IPS-20b (cell line): ENCODE measurements at regions not wholly inside any gene's neighbourhood (a gene's known extent, or its start where the extent isn't known, plus 50 kb on each side); places are given as distances from the start of the nearest gene placed in this dataset.
A peak's percentile ranks its signal among the peaks of the same experiment; 100 is the strongest.

Experiments
- H3K27ac ChIP-seq: one replicate; pipeline ENCODE4 v1.5.1; 2013; ENCODE audit warnings: low read length
- H3K27me3 ChIP-seq: 2 replicates; pipeline ENCODE4 v1.6.1; 2013; ENCODE audit warnings: mild to moderate bottlenecking, low read length, inconsistent platforms; ENCODE audit not compliant: insufficient read depth
- H3K36me3 ChIP-seq: 2 replicates; pipeline ENCODE4 v1.6.1; 2013; ENCODE audit warnings: low read depth, mild to moderate bottlenecking, inconsistent platforms, low read length, moderate library complexity; ENCODE audit not compliant: insufficient read depth
- H3K4me1 ChIP-seq: 2 replicates; pipeline ENCODE4 v1.6.1; 2013; ENCODE audit warnings: mild to moderate bottlenecking, control low read depth, inconsistent platforms, low read length, moderate library complexity; ENCODE audit not compliant: insufficient read depth
- H3K4me3 ChIP-seq: 2 replicates; pipeline ENCODE4 v1.5.1; 2013; ENCODE audit warnings: mild to moderate bottlenecking, low read length, inconsistent platforms
- H3K9ac ChIP-seq: 2 replicates; pipeline ENCODE4 v1.6.1; 2013; ENCODE audit warnings: low read depth, mild to moderate bottlenecking, inconsistent platforms, low read length, moderate library complexity
- H3K9me3 ChIP-seq: 2 replicates; pipeline ENCODE4 v1.6.1; 2013; ENCODE audit warnings: mild to moderate bottlenecking, low read depth, low read length, inconsistent platforms; ENCODE audit not compliant: insufficient read depth

DNA sequence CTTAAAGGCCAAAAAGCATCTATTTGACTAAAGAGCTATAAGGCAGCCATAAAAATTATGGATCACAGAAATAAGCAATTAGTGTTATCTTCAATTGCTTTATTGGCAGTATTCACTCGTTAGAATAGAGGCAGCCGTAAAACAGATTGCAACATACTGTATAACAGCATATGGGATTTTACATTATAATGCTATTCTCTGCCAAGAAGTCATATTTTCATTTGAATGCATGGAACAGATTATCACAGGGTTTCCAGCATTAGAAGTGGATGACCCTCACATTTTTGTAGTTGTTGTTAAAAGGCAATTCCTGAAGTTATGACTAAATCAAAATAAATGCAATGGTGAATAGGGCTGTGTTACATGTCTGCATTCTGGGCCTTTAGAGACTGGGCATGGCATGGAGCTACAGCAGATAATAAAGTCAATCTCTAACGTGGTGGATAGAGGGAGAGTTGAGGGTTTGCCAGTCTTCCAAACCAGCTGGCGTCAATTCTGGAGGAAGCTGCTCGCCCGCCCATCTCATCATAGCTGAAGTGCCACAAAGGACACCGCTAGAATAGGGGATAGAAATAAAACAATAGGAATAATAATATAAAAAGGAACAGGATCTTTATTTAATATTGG is 155.4 kb upstream of the VRK2 start:
- H3K4me3 ChIP-seq = no peak overlapping the region
- no peaks in the 10 kb centered on the region for H3K27me3 ChIP-seq
- H3K4me1 ChIP-seq = no peaks in the 10 kb centered on the region; the same call in 1 of the 2 replicates
- no peaks in the 10 kb centered on the region for H3K9me3 ChIP-seq
- no peak overlapping the region for H3K27ac ChIP-seq
- H3K9ac ChIP-seq = no peak overlapping the region
- no peaks in the 10 kb centered on the region for H3K36me3 ChIP-seq

DNA sequence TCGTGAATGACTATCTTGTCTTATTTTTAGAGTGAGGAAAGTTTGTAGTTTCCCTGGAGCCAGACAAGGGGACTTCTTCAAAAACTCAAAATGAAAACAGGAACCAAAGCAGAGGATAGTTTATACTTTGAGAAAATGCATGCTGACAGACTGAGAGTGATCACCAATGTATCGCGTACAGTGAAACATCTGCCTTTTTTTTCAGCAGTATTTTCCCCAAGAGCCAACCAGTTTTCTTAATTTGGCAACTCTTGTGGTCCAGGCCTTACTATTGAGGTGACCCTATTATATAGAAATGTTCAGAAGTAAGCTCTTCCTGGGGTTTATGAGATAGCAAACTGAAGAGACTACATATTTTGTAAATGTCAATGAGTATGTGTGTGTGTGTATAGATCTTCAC is 153.7 kb upstream of the VRK2 start:
- H3K27ac ChIP-seq = no peak overlapping the region
- no peaks in the 10 kb centered on the region for H3K36me3 ChIP-seq
- no peaks in the 10 kb centered on the region for H3K9me3 ChIP-seq
- H3K4me1 ChIP-seq = no peaks in the 10 kb centered on the region; the same call in 1 of the 2 replicates
- no peaks in the 10 kb centered on the region for H3K27me3 ChIP-seq
- H3K4me3 ChIP-seq = no peak overlapping the region
- H3K9ac ChIP-seq = no peak overlapping the region

DNA sequence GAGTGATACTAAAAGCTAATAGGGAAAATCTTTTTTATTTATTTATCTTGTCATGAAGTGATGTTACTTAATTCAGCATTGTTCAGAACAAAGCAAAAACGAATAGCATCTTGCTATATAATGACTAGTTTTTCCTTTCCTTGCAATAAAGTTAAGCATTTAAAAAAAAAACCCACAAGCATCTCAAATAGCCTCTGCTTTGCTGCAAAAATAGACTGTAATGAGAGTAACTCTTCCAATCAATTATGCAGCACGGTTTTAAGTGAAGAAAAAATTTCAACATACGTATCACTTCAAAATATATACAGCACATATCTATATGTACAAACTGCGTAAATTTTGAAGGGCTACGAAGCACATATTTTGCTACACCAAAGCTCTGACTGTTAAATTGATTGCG is 153.3 kb upstream of the VRK2 start:
- H3K9me3 ChIP-seq = no peaks in the 10 kb centered on the region
- no peak overlapping the region for H3K27ac ChIP-seq
- H3K4me1 ChIP-seq = no peaks in the 10 kb centered on the region; the same call in 1 of the 2 replicates
- no peak overlapping the region for H3K9ac ChIP-seq
- H3K36me3 ChIP-seq = no peaks in the 10 kb centered on the region
- no peaks in the 10 kb centered on the region for H3K27me3 ChIP-seq
- H3K4me3 ChIP-seq = no peak overlapping the region

DNA sequence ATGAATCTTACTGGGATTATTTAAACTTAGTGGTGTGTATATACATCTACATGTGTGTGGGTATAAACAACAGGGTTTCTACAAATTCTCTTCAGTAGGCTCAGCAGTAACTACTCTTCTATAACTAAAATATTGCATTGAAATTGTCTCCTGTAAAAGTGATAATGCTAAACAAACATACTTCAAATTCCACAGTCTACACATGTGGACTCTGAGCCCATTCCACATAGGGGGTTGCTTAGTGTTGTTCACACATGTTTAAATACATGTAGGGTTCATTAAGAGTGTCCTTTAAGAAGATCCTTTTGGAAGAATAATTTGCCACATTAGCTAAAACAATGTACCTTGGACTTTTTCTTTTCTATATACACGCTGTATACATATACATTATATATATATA is 152.8 kb upstream of the VRK2 start:
- Histone ChIP-seq H3K9ac (no peak overlapping the region), H3K36me3 (no peaks in the 10 kb centered on the region), H3K27me3 (no peaks in the 10 kb centered on the region), H3K9me3 (no peaks in the 10 kb centered on the region), H3K27ac (no peak overlapping the region), H3K4me1 (no peaks in the 10 kb centered on the region; the same call in 1 of the 2 replicates), H3K4me3 (no peak overlapping the region)

DNA sequence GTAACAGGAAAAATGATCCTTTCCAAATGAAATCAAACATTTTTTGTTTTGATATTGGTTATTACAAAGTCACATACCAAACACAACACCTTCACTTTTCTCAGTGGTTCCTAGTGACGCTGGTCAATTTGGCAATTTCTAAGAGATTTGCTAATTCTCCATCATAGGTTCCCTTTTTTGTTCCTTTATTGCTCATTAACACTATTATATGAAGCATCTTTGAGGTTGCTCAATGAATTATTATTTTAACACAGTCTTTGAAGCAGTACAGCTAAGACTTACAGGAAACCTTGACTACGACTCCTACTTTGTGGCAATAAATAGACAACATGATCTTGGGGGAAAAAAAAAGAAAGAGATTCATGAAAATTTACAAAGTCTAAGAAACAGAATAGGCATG is 152.2 kb upstream of the VRK2 start:
- no peak overlapping the region for H3K4me3 ChIP-seq
- no peak overlapping the region for H3K9ac ChIP-seq
- no peaks in the 10 kb centered on the region for H3K36me3 ChIP-seq
- no peak overlapping the region for H3K27ac ChIP-seq
- no peaks in the 10 kb centered on the region for H3K9me3 ChIP-seq
- H3K4me1 ChIP-seq = no peaks in the 10 kb centered on the region; the same call in 1 of the 2 replicates
- H3K27me3 ChIP-seq = no peaks in the 10 kb centered on the region

DNA sequence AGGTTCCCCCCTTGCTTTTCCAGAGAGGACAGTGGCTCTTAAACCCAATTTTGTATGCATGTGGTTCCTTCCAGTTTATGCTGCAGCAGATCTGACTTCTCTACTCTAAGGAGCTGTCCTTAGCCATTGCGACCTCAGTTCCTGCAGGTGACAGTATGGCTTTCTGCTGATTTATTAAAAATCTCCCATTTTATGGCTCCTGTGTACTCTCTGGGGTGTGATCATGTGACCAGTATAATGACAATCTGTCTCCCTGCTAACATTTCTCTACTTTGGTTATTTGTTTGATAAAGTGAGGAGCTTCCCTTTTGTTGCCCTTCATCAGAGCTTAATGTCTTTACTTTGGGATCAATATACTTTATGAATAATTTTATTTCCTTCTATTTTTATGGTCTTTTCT is 148.7 kb upstream of the VRK2 start:
- Histone ChIP-seq H3K9me3 (no peaks in the 10 kb centered on the region), H3K9ac (no peak overlapping the region), H3K4me3 (no peak overlapping the region), H3K4me1 (peaks cover 6% of the 10 kb centered on the region), H3K36me3 (no peaks in the 10 kb centered on the region), H3K27ac (no peak overlapping the region), H3K27me3 (no peaks in the 10 kb centered on the region)

DNA sequence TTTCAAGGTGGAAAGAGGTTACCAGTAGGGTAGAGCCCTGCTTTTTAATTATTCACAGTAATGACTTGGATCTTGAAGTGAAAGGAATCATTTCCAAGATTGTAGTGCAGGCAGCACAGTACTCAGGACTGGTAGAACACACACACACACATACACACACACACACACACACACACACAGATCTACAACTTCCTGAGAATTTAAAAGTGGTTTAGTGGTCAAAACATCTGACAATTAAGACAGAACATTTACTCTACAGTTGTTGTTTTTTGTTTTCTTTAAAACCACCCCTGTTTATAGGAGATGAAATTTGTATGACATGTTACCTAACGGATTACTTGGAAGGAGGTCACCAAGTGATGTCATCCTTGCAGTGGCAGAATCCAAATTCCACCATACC is 146.7 kb upstream of the VRK2 start:
- H3K4me1 ChIP-seq = peaks cover 9% of the 10 kb centered on the region
- H3K9me3 ChIP-seq = no peaks in the 10 kb centered on the region
- H3K27ac ChIP-seq = no peak overlapping the region
- H3K9ac ChIP-seq = no peak overlapping the region
- H3K36me3 ChIP-seq = no peaks in the 10 kb centered on the region
- H3K4me3 ChIP-seq = no peak overlapping the region
- no peaks in the 10 kb centered on the region for H3K27me3 ChIP-seq

DNA sequence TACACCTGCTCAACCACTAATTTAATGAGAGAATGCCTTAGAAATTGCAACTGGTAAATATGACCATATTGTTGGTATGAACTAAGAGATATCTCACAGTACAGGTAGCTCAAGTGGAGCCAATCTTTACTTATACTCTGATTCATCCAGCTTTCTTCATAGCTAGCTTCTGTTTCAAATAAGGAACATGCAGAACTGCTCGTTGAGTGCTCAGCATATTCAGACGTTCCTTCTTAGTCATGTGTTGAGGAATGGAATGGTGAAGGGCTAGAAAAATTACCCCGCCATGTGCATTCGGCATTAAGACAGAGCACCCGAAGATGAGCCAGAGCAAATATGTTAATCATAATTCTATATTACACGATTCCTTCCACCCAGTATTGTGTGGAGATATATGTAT is 144.0 kb upstream of the VRK2 start:
- Histone ChIP-seq H3K36me3 (no peaks in the 10 kb centered on the region), H3K4me3 (peak overlapping the region; percentile 24; the same call in 1 of the 2 replicates), H3K9me3 (no peaks in the 10 kb centered on the region), H3K27ac (no peak overlapping the region), H3K4me1 (peaks cover 9% of the 10 kb centered on the region), H3K27me3 (no peaks in the 10 kb centered on the region), H3K9ac (no peak overlapping the region)

DNA sequence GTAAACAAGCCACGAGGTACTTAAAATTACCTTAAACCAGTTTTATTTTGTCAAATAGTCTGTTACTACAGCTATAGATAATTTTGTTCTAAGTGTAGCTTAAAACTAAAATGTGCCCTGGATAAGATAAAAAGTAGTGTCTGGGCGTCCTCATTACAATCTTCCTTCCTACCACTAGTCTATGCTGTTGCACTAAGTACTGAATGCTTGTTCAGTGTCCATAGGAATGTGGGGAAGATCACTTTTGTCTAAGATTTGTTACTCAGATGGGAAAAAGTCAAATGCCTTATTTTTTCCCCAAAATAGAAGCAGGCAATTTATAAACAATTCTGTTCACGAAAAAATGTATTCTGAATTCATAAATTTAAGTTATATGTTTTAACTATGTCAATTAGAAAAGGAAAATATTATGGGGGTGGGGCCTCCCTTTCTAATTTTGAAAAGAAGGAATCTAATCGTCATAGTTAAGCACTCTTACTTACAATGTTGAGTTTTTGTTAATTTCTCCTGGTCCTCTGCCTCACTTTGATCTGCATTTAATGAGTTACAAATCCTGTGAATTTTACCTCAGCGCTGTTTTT is 140.4 kb upstream of the VRK2 start:
- Histone ChIP-seq H3K9ac (no peak overlapping the region), H3K4me1 (peaks cover 9% of the 10 kb centered on the region), H3K4me3 (no peak overlapping the region), H3K9me3 (no peaks in the 10 kb centered on the region), H3K36me3 (no peaks in the 10 kb centered on the region), H3K27me3 (no peaks in the 10 kb centered on the region), H3K27ac (no peak overlapping the region)

DNA sequence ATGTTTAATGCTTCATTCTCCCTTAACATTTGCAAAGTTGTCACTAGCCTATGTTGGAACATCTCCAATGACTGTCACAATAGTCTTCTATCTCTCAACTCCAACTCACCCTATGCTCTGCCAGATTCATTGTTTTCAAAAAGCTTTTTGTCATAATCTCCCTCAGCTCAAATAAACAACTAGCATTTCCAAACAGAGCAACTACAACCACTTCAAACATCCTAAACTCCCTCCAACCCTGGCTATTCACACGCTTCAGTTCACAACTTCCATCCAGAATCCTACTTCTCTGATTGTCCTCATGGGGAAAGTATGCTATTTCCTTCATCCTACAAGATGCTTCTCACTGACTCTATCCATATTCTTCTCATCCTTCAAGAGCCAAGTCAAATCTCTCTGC is 139.2 kb upstream of the VRK2 start:
- H3K36me3 ChIP-seq = no peaks in the 10 kb centered on the region
- no peak overlapping the region for H3K9ac ChIP-seq
- H3K27me3 ChIP-seq = no peaks in the 10 kb centered on the region
- peaks cover 7% of the 10 kb centered on the region for H3K4me1 ChIP-seq
- no peak overlapping the region for H3K4me3 ChIP-seq
- H3K27ac ChIP-seq = no peak overlapping the region
- no peaks in the 10 kb centered on the region for H3K9me3 ChIP-seq

DNA sequence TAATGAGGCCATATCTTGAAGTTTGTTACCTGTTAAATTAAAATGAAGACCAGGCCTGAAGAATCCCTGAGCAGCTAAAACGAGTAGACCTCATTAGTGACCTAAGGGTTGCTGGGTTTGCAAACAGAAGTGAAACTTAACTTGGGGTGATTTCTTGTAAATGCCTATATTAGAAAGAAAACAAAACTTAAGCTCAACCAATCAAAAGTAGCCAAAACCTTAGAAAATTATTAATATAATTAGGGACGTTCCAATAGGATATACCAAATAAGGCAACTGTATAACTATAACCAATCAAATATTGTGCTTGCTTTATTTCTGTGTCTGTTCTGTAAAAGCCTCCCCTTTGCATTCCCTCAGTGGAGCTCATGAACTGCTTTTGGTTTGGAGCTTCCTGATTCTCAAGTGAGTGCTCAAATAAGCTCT is 137.9 kb upstream of the VRK2 start:
- Histone ChIP-seq H3K27ac (no peak overlapping the region), H3K4me1 (no peaks in the 10 kb centered on the region), H3K4me3 (no peak overlapping the region), H3K9ac (no peak overlapping the region), H3K9me3 (no peaks in the 10 kb centered on the region), H3K36me3 (no peaks in the 10 kb centered on the region), H3K27me3 (no peaks in the 10 kb centered on the region)

DNA sequence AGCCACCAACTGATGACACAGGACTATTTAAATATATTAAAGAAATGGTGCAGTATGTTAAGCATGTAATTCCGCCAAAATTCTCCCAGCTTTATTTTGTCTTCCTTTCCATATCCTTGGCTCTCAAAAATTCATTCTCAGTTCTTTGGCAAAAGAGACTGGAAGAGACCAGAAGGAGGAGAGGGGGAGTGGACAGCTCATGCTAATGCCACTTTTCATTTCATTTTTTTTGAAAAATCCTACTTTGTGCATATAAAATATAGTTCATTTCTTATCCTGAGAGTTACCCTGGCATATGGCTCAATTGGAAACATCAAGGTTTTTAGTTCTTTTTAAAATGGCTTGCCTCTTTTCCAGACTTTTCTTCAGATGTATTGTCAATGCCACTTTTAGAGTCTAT is 128.5 kb upstream of the VRK2 start:
- no peaks in the 10 kb centered on the region for H3K36me3 ChIP-seq
- H3K4me1 ChIP-seq = no peaks in the 10 kb centered on the region
- no peak overlapping the region for H3K27ac ChIP-seq
- H3K9ac ChIP-seq = no peak overlapping the region
- no peaks in the 10 kb centered on the region for H3K9me3 ChIP-seq
- no peak overlapping the region for H3K4me3 ChIP-seq
- no peaks in the 10 kb centered on the region for H3K27me3 ChIP-seq
